HG03457 (cell line): ENCODE measurements at regions not wholly inside any gene's neighbourhood (a gene's known extent, or its start where the extent isn't known, plus 50 kb on each side); places are given as distances from the start of the nearest gene placed in this dataset.
"Not testable (repeated sequence)": the region's sequence is repeated elsewhere in the genome, so short reads cannot be mapped to it uniquely, and the experiment has no call there.

Experiments
- ATAC-seq: cut with Tn5 transposase; IDR thresholded peaks from one replicate; pipeline ENCODE4 v1.9.1; 2021; ENCODE audit warnings: moderate number of reproducible peaks; ENCODE audit not compliant: unreplicated experiment

DNA sequence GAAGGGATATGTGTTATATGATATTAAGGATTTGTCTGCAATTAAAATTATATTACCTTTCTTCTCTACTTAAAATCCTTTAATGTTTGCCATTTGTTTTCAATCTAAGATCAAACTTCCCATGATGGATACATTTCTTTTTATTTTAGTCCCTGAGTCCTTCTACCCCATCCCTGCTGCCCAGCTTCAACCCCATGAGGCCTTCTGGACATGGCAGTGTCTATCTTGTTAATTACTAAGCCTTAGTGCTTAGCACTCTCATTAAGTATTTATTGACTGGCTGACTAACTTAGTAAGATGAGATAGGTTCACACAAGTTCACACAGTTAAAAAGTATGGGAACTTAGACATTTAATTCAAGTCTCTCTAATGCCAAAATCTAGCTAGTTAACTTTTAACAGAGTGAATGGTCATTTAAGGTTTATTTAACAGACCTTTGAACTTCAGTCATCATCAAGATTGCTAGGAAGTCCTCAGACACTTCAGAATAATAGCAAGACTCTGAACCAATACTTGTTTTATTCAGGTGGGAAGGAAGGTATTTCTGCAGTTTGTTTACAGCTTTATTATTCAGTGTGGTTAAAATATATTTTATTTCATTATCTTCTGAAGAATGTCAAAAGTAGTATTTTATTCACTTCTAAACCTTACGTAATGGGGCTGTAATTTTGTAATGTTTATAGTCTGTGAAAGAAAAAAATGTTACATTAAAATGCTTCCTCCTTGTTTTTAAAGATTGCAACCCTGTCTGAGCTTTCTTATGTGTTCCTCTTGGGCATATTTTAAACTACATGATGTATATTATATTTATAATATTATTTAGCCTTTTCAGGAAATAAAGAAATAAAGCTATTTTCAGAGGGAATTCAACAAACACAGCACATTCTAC, 848.9 kb downstream of the REEP3 start:
- no peak for ATAC-seq

DNA sequence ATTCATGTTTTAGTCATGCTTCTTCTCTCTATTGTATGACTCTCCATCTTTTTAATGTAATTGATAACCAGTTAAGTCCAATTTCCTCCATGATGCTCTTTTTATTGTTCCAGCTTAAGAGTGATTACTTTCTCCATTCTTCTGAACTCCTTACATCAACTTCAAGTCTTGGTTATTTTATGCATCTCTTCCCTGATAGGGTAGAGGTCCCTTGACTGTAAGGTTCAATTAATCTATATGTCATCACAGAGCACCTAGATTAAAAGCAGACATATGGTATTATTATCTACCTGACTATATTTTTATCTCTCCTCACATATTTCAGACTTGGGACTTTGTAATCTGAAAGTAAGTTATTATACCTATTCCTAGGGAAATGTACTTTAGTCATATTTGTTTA, 853.1 kb downstream of the REEP3 start:
- no peak for ATAC-seq

DNA sequence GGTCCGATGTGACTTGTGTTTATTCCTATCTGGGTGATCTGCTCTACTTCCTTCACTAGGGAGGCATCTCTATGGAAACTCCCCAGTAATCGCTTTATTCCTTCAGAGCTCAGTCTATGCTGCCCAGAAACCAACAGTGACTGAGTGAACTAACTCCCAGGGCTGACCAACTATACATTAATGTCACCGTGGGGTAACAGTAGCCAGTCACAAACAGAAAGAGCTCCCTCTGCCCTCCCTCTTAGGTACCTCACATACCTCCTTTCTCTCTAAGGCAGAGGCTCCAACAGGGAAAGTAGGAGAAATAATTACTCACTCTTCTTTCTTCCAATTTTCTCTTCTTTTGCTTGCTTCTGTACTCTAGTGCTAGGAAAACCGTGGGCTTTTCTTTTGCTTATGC, 855.0 kb downstream of the REEP3 start:
- no peak for ATAC-seq

DNA sequence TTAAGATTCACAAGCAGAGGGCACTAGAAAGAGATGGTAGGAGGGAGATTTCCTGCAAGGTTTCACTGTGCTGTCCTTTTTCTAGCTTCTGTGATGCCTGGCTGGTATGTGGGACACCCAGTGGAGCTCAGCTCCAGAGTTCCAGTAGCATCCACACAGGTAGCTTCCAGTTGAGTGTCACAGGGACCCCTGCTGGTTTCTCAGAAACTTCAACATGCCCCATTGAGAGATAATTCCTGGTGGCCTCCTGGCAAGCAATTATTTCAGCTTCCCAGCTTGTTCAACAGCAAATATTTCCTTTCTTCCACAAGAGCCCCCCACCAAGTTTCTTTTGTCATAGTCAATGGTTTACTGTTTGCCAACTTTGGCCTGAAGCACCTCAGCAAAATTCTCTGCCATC, 858.7 kb downstream of the REEP3 start:
- no peak for ATAC-seq

DNA sequence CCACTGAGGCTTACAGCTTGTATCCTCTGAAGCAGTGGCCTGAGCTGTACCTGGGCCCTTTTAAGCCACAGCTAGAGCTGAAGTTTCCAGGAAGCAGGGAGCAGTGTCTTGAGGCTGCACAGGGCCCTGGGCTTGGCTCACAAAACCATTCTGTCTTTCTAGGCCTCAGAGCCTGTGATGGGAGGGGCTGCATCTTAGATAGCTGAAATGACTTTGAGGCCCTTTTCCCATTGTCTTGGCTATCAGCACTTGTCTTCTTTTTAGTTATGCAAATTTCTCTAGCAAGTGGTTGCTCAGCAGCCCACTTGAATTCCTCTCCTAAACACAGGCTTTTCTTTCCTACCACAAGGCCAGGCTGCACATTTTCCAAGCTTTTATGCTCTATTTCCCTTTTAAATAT, 864.2 kb downstream of the REEP3 start:
- no peak for ATAC-seq

DNA sequence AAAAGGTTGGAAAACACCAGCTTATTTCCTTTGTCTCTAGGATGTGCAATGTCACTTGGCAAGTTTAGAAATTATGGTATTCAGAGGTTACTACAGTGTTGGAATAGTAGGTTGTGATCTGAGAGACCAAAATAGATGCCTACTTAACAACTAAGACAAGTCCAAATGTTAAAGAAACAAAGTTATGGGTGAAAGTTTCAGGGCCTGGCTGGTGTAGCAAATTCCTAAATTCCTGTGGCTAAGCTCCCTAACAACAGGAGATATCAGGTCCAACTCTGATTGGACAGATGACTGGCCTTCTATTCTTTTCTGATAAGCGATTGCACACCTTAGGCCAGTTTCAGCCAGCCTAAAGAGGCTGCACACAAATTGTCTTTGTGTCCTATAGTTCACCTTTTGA, 873.5 kb downstream of the REEP3 start:
- ATAC-seq, result no peak

DNA sequence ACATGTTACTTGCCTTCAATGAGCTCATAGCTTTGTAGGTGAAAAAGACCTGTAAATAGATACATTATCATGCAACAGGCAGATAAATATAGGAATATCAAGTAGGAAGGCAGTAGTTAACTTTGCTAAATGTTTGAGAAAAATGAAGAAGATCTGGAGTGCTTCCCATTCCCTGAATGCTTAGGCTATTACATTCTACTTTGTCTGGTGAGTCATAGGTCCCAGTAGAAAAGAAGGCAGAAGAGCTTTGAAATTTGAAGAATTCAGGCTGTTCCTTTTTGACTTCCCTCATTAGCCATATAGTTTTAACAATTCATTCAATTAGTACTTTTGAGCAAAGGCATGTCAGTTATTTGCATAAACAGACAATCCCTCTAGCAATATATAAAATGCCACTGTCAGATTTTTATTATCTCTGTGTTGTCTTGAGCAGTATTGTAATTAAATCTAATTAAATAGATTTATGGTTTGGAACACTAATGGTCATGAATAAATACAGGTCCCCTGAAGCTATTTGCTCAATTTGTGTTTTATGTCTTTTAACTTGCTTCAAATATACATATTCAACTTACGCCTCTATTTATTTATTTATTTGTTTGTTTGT, 875.0 kb downstream of the REEP3 start:
- no peak for ATAC-seq

DNA sequence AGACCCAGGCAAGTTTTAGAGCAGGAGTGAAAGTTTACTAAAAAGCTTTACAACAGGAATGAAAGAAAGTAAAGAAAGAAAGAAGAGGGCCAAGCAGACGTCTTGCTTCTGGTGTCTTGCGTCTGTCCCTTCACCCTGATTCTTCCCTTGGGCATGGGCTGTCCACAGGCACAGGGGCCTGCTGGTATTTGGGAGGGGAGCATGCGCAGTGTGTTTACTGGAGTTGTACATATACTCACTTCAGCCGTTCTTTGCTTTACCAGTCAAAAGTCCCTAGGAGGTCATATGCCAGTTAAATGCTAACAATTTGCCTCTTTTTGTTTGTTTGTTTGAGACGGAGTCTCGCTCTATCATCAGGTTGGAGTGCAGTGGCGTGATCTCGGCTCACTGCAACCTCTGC, 875.9 kb downstream of the REEP3 start:
- ATAC-seq, result no peak

DNA sequence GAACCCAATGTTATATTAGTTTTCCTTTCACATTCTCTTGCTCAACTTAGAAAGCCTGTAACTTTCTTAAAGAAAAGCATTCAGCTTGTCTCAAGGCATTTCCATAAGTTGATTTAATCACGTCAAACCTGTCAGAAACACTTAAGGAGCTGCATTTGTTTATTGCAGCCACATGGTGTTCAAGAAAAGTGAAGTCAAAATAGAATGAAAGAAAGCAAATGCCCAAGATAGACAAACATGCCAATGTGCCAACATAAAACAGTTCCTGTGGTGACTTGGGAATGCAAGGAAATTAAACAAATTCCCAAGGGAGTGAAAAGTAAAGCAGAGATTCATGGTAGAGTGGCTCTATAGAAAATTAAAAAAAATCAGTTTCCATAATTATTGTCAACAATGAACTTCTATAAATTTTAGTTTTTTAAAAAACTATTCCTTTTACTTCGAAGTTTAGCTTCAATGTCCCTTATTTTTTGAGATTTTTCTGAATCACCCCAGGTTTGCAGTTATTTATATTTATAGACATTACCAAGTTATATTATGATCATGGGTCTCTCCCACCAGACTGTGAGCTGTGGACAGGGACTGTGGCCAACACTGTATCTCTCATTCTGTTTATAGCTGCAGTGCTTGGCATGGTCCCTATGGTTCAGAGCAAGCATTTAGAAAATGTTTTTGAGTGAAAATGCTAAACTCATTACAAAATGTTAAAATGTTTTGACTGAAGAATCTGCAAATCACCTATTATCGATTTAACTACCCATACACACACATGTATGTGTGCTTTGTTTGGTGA, 887.4 kb downstream of the REEP3 start:
- no peak for ATAC-seq

DNA sequence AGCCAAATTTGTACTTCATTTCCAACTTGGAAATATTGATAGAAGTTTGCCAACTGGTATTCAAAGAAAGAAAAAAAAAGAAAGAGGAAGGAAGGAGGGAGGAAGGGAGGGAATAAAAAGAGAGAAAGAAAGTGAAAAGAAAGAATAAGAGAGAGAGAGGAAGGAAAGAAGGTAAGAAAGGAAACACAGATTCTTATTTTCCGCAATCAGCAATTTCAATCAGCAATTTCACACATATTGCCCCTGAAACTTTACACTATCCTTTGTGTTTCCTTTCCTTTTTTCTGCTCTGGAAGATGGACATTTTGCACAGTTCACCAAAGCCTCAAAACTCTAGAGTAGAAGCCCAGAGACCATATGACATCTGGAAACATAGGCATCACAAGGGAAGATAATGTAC, 888.1 kb downstream of the REEP3 start:
- no peak for ATAC-seq

DNA sequence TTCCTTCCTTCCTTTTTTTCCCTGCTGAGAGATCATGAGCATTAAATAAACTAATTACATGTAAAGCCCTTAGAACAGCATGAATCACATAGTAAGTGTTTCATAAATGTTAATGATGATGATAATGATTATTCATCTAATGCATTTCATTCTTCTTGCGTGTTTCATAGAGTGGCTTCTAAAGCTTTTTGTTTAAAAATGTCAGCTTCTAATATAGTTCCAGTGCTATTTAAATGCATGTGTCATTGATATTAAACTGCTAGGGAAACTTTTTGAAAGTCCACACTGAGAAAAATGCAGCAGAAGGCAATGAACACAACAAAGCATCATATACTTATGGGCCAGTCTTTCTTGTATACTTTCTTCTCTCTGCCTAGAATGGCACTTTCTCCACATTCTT, 894.8 kb downstream of the REEP3 start:
- ATAC-seq, result no peak

DNA sequence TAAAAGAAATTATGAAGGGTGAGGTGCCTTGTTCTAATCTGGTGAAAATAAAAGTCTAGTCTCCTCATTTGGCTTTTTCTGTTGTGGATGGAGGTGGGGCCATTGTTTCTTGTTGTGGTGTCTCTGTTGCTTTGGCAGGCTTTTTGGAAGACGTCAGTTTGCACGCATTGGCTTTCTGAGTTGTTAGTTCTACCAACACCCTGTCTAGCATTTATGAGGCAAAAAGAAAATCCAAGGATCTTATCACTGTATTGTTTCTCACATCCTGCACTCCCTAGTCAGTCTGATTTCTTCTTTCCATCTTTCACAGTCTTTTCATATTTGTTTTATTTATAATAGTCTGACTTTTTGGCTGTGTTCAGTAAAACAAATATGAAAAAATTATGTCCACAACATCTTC, 898.3 kb downstream of the REEP3 start:
- ATAC-seq, result no peak

DNA sequence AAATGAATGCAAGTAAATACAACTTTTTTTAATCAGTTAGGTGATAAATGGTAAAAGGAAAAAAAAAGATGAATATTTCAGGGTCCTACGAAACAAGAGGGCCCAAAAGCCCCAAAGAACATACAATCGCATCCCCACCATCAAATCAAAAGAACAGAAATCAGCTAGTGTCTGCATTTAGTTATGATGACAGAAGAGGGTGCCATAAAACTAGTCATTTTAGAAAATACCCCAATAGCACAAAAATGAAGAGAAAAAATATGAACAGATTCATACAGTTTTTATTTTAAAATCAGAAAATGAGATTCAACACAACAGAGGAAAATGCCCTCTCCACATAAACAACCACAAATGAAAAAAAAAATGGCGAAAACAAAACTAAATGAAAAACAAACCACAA, 905.5 kb downstream of the REEP3 start:
- ATAC-seq, result no peak

DNA sequence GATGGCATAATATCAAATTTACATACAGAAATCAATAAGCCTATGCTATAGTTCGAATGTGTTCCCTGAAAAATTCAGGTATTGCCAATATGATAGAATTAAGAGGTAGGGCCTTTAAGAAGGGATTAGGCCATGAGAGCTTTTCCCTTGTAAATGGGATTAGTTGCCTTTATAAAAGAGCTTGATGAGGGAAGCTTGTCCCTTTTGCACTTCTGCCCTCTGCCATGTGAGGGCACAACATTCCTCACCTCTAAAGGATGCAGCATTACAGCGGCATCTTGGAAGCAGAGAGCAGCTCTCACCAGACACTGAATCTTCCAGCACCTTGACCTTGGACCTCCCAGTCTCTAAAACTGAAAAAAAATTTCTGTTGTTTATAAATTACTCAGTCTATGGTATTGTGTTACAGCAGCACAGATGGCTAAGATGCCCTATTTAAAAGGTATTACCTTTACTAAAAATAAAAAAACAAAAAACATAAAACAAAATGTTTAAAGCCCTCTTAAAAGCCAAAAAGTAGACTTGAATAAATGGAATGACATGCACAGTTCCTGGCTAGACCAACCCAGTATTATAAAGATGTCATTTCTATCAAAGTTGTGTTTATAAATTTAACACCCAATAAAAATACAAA, 909.6 kb downstream of the REEP3 start:
- no peak for ATAC-seq

DNA sequence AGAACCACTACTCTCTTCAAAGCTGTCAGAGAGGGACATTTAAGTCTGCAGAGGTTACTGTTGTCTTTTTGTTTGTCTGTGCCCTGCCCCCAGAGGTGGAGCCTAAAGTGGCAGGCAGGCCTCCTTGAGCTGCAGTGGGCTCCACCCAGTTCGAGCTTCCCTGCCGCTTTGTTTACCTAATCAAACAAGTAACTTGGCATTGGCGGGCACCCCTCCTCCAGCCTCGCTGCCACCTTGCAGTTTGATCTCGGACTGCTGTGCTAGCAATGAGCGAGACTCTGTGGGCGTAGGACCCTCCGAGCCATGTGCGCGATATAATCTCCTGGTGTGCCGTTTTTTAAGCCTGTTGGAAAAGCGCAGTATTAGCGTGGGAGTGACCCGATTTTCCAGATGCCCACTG, 920.7 kb downstream of the REEP3 start:
- ATAC-seq, result not testable (repeated sequence)

DNA sequence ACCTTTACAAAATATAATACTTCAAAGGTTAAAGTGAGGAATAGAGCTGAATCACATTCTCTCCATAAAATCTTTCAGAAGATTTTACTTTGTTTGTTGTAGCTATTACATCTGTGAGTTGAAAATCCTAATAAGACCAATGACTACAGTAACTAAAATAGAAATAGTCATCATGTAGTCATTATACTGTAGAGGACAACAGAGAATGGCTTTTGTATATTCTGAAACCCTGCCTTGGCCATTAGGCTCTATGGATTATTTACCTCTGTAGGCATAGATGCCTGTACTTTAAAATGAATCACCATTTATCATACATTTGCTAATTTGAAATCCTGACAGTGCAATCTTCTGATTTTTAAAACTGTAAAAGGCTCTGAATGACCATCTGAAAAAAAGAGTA, 923.0 kb downstream of the REEP3 start:
- no peak for ATAC-seq

DNA sequence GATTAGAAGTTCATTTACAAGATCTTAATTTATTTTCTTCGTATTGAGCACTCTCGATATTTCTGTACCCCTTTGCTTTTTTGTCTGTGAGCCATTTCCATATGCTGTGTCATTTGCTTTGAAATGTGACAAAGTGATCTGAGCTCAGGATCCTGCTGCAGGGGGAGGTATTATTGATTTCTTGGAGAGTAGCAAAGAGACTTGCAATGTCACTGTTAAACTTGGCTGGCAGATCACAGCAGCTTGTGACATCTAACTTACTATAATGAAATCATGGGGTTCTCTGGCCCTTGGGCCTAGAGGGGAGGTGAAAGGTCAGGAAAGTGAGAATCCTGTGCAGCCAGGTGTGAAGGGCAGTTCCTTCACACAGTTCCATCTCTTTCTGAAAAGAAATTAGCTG, 923.4 kb downstream of the REEP3 start:
- no peak for ATAC-seq

DNA sequence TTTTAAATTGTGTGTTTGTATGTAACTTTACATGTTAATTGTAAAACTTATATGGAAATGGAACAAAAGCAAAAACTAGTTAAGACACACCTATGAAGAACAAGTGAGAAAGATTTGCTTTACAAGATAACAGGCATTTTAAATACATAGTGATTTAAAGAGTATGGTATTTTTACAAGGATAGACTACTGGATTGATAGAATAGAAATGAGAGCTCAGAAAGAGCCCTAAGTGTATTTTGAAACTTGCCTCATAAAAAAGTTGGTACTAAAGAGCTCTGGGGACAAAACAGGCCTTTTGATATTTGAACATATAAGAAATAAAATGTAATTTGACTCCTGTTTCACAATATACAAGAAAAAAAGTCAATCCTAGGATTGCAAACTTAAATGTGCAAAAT, 928.4 kb downstream of the REEP3 start:
- ATAC-seq, result no peak

DNA sequence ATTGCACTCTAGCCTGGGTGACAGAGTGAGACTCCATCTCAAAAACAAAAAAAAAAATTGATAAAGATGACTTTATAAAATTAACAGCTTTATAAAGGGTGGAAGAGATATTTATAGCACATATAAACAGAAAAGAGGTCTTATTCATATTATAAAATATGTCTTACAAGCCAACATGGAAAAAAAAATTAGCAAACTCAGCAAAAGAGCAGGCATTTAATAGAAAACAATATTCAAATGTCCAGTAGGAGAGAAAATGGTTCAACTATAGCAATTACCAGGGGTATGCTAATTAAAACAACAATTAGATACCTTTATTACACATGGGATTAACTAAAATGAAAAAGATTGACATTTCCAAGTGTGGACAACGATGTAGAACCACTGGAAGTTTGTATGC, 929.1 kb downstream of the REEP3 start:
- no peak for ATAC-seq

DNA sequence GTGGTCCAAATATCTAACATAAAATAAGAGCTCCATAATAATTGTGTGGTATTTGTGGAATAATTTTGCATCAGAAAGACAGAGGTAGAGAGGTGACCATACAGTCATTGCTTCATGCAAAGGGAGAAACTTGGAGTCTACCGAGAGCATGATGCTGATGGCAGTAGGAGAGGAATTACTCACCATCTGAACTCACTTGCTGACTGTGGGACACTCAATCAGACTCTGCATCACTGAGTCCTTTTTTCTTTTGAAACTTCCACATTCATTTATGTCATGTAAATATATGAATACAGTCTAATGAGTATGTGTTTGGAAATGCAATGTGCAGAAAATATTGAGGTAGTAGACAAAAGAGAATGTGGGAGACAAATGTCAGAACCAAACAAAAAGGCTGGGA, 933.8 kb downstream of the REEP3 start:
- ATAC-seq, result no peak

DNA sequence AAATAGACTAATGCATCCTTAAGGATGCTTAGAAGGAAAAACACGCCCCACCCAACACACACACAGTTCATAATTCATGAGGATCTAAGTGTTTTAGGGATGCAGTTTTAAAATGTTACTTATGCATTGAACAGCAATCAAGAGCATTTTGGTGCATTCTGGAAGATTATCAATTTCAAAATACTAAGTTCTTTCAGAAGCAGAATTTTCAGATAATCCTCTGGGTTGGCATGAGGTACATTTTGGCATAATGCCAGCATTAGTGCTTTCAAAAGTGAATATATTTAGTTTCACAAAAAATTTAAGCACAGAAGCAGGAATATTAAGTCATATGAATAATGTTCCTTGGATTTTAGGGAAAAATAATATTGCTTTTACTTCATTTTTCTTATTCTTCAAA, 937.1 kb downstream of the REEP3 start:
- ATAC-seq, result no peak
